ENCODE measurements at regions not wholly inside any gene's neighbourhood (a gene's known extent, or its start where the extent isn't known, plus 50 kb on each side); places are given as distances from the start of the nearest gene placed in this dataset.
A peak's percentile ranks its signal among the peaks of the same experiment; 100 is the strongest.

DNA sequence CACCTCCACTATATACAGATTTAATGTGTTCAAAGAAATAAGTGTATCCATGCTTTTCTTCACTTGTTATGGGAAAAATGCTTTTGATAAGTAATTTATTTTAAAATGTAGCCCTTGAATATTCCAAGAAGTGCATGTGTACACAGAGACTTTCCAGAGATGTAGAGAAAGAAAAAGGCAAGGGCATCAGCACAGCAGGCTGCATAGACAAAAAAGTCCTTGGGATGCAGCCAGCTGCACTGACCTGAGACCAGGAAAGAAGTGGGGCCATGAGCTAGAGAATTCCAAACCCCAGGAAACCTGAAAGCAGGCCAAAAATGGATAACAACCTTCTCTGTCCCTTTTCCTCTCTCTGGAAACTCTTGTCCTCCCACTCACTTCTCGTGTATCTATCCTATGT, 51.6 kb upstream of the PRDM8 start:
- H3K36me3 ChIP-seq (ENCODE audit: low read depth, low read length), result no peaks in the 10 kb centered on the region
- H3K9ac ChIP-seq (ENCODE audit: low read length), result no peak overlapping the region
- H3K27ac ChIP-seq (ENCODE audit: low read length), result no peak overlapping the region
- H2AFZ ChIP-seq (ENCODE audit: low read length), result no peak overlapping the region
- no peaks in the 10 kb centered on the region for H3K9me3 ChIP-seq (ENCODE audit: low read length)
- ChIA-PET POLR2A (ENCODE audit: unreplicated experiment) (no interaction called here), CTCF (no interaction called here)
- intact Hi-C loops (cut with micrococcal nuclease), result no loop called here
- no TSS peak for BruUV-seq (replicated peaks)
- no peak for ATAC-seq
- H3K79me2 ChIP-seq (ENCODE audit: low read length), result no peaks in the 10 kb centered on the region
- no peaks in the 10 kb centered on the region for H3F3A ChIP-seq (ENCODE audit: low read length, unreplicated experiment)
- no peak overlapping the region for H3K4me2 ChIP-seq (ENCODE audit: low read length)
- H3K4me3 ChIP-seq (ENCODE audit: low read length), result no peak overlapping the region
- H3K9me2 ChIP-seq (replicated peaks; ENCODE audit: low read length), result no peaks in the 10 kb centered on the region
- DNase-seq, result no peak
- H3K4me1 ChIP-seq (ENCODE audit: insufficient read depth, low read length), result peaks cover 19% of the 10 kb centered on the region
- no peaks in the 10 kb centered on the region for H4K20me1 ChIP-seq (ENCODE audit: low read length)
- TF ChIP-seq, protein P1, sequence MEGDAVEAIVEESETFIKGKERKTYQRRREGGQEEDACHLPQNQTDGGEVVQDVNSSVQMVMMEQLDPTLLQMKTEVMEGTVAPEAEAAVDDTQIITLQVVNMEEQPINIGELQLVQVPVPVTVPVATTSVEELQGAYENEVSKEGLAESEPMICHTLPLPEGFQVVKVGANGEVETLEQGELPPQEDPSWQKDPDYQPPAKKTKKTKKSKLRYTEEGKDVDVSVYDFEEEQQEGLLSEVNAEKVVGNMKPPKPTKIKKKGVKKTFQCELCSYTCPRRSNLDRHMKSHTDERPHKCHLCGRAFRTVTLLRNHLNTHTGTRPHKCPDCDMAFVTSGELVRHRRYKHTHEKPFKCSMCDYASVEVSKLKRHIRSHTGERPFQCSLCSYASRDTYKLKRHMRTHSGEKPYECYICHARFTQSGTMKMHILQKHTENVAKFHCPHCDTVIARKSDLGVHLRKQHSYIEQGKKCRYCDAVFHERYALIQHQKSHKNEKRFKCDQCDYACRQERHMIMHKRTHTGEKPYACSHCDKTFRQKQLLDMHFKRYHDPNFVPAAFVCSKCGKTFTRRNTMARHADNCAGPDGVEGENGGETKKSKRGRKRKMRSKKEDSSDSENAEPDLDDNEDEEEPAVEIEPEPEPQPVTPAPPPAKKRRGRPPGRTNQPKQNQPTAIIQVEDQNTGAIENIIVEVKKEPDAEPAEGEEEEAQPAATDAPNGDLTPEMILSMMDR (conservative IDR thresholded peaks at IDR 0.05; ENCODE audit: low read depth, low read length), result no peak
- TF ChIP-seq EZH2phosphoT487 (IDR thresholded peaks at IDR 0.05; ENCODE audit: borderline replicate concordance, low read length), result no peak
- no peak for TF ChIP-seq EZH2 (IDR thresholded peaks at IDR 0.05; ENCODE audit: low read length, unreplicated experiment)
- no peaks in the 10 kb centered on the region for H3K27me3 ChIP-seq (ENCODE audit: low read length)

DNA sequence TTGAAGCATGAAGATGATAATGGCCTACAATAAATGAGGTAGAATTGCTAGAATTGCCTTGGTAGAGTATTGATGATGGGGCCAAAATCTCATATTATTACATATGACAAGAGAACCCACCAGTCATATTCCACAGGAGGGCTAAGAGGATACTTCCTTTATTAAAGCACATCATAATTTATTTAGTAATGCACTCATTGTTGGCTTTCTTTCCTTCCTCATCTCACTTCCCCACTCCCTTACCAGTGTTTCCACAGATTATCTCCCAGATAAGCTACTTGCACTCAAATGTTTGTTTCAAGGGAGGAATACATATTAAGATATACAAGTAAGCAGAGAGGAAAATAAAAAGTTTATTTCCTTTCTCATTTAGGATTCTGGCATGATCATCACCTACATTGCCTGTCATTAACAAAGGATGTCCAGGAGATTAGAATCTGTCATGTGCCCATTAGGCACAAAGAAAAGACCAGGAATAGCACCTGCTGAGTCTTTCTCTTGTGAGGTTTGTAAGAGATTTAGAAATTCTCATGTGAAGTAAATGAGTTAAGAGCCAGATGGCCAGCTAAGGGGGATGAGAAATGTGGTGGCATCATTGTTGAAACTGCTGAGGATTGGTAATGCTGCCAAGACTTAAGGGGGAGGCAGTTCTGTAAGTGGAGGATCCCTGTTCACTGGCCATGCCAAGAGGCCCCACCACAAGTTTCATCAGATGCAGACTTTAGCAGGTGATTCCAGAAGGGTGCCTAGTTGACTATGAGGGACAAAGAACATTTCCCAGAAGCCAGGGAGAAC, 52.4 kb upstream of the PRDM8 start:
- Histone ChIP-seq H3K79me2 (ENCODE audit: low read length) (no peaks in the 10 kb centered on the region), H3F3A (ENCODE audit: low read length, unreplicated experiment) (no peaks in the 10 kb centered on the region), H3K9ac (ENCODE audit: low read length) (no peak overlapping the region), H3K4me3 (ENCODE audit: low read length) (no peak overlapping the region), H3K9me2 (replicated peaks; ENCODE audit: low read length) (no peaks in the 10 kb centered on the region), H3K36me3 (ENCODE audit: low read depth, low read length) (no peaks in the 10 kb centered on the region), H3K27ac (ENCODE audit: low read length) (no peak overlapping the region), H2AFZ (ENCODE audit: low read length) (no peak overlapping the region), H3K4me2 (ENCODE audit: low read length) (no peak overlapping the region), H4K20me1 (ENCODE audit: low read length) (no peaks in the 10 kb centered on the region), H3K27me3 (ENCODE audit: low read length) (no peaks in the 10 kb centered on the region), H3K4me1 (ENCODE audit: insufficient read depth, low read length) (peaks cover 19% of the 10 kb centered on the region), H3K9me3 (ENCODE audit: low read length) (no peaks in the 10 kb centered on the region)
- BruUV-seq (replicated peaks), result no TSS peak
- DNase-seq, result no peak
- no peak for ATAC-seq
- POLR2A ChIA-PET (ENCODE audit: unreplicated experiment), result interaction anchor here (0.5 kb wide), 1 partner anchor 898 kb away, joined by 3 read pairs; no protein-coding TSS in a partner anchor
- TF ChIP-seq, protein P1 (conservative IDR thresholded peaks at IDR 0.05; ENCODE audit: low read depth, low read length), result no peak
- intact Hi-C loops (cut with micrococcal nuclease), result no loop called here
- CTCF ChIA-PET, result no interaction called here

DNA sequence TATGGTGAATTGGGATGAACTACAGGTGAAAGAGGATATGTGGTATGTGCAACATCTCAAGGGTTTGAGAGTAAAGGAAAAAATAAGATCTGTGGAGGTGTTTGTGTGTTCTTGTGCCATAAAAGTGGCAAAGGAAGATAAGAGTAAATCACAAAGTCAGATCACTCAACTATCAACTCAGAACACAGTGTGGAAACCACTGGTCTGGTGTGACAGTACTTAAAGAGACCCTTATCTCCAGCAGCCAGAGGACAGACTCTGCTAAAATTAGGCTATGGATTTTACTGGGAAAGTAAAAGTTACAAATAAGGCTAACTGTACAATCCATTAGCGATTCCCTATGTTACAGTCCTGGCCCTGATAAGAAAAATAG, 54.0 kb upstream of the PRDM8 start:
- CTCF ChIA-PET, result no interaction called here
- Histone ChIP-seq H3K4me3 (ENCODE audit: low read length) (no peak overlapping the region), H3K27ac (ENCODE audit: low read length) (peak overlapping the region; percentile 81; the same call in 1 of the 2 replicates), H3K27me3 (ENCODE audit: low read length) (no peaks in the 10 kb centered on the region), H2AFZ (ENCODE audit: low read length) (no peak overlapping the region), H3K9ac (ENCODE audit: low read length) (no peak overlapping the region), H3K9me3 (ENCODE audit: low read length) (no peaks in the 10 kb centered on the region), H4K20me1 (ENCODE audit: low read length) (no peaks in the 10 kb centered on the region), H3K4me2 (ENCODE audit: low read length) (no peak overlapping the region), H3K4me1 (ENCODE audit: insufficient read depth, low read length) (peaks cover 29% of the 10 kb centered on the region), H3K79me2 (ENCODE audit: low read length) (no peaks in the 10 kb centered on the region), H3F3A (ENCODE audit: low read length, unreplicated experiment) (no peaks in the 10 kb centered on the region), H3K9me2 (replicated peaks; ENCODE audit: low read length) (no peaks in the 10 kb centered on the region), H3K36me3 (ENCODE audit: low read depth, low read length) (no peaks in the 10 kb centered on the region)
- TF ChIP-seq EZH2phosphoT487 (IDR thresholded peaks at IDR 0.05; ENCODE audit: borderline replicate concordance, low read length) (no peak), EZH2 (IDR thresholded peaks at IDR 0.05; ENCODE audit: low read length, unreplicated experiment) (no peak)
- TF ChIP-seq, protein P1 (conservative IDR thresholded peaks at IDR 0.05; ENCODE audit: low read depth, low read length), result no peak
- POLR2A ChIA-PET (ENCODE audit: unreplicated experiment), result no interaction called here
- no peak for DNase-seq
- intact Hi-C loops (cut with micrococcal nuclease), result no loop called here
- BruUV-seq (replicated peaks), result no TSS peak
- ATAC-seq, result no peak

All from PC-3 (cell line).